Left lung (tissue), 4 donors: ENCODE measurements at regions not wholly inside any gene's neighbourhood (a gene's known extent, or its start where the extent isn't known, plus 50 kb on each side); places are given as distances from the start of the nearest gene placed in this dataset.

Experiments used
- ATAC-seq: fragments of 200-7000 bp; cut with Tn5 transposase; one replicate; pipeline ENCODE4 v1.9.1; 2020; ENCODE audit warnings: moderate library complexity
- DNase-seq, 4 donors: peaks; one replicate each; pipeline ENCODE4 v3.0.0-alpha.2; 2013 to 2020
- H3K27ac ChIP-seq, 2 donors: fragments of 200-600 bp; sonication (generic) in 1 of 2; one replicate each; pipeline versions ENCODE4 v1.5.0 to v1.8.0; 2020 to 2021
- H3K27me3 ChIP-seq, 2 donors: fragments of 200-600 bp; sonication (generic) in 1 of 2; one replicate each; pipeline versions ENCODE4 v1.5.0 to v1.8.0; 2020 to 2021
- H3K36me3 ChIP-seq, 2 donors: fragments of 200-600 bp; sonication (generic) in 1 of 2; one replicate each; pipeline versions ENCODE4 v1.5.0 to v1.8.0; 2020 to 2021
- H3K4me1 ChIP-seq, 2 donors: fragments of 200-600 bp; one replicate each; pipeline ENCODE4 v1.8.0; 2021
- H3K4me3 ChIP-seq, 2 donors: fragments of 200-600 bp; sonication (generic) in 1 of 2; one replicate each; pipeline versions ENCODE4 v1.5.0 to v1.8.0; 2020 to 2021; ENCODE audit warnings: mild to moderate bottlenecking in 1 of 2
- H3K9me3 ChIP-seq, 2 donors: fragments of 200-600 bp; sonication (generic) in 1 of 2; one replicate each; pipeline versions ENCODE4 v1.5.0 to v1.8.0; 2020 to 2021
- intact Hi-C, 2 donors: fragments of 100-400 bp; cut with DNase I; formaldehyde crosslinking; loops; one replicate each; pipeline versions ENCODE4 v1.11.2 to v1.14.2; 2022
- TF ChIP-seq, protein P1 (sequence below), 2 donors: fragments of 200-600 bp; sonication (generic) in 1 of 2; IDR thresholded peaks; one replicate each; pipeline versions ENCODE4 v1.5.0 to v1.8.0; 2021; ENCODE audit warnings: antibody characterized with exemption in 2 of 2
- donor health status: DM: no; HTN: yes; CAD: no.
- donor health status: DM: no; HTN: no; CAD: no.

DNA sequence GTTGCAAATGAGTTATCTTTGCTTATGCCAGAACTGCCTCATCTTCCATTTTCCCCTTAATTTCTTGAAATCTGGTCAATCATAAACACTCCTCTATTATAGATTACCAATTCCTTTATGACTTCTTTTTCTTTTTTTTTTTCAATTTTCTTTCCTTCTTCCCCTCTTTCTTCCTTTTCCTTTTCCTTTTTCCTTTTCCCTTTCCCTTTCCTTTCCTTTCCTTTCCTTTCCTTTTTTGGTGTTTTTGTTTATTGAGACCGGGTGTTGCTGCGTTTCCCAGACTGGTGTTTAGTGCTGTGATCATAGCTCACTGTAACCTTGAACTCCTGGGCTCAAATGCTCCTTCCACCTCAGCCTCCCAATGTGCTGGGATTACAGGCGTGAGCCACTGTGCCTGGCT lies 151.4 kb upstream of the FOXP2 start:
- TF ChIP-seq, protein P1, sequence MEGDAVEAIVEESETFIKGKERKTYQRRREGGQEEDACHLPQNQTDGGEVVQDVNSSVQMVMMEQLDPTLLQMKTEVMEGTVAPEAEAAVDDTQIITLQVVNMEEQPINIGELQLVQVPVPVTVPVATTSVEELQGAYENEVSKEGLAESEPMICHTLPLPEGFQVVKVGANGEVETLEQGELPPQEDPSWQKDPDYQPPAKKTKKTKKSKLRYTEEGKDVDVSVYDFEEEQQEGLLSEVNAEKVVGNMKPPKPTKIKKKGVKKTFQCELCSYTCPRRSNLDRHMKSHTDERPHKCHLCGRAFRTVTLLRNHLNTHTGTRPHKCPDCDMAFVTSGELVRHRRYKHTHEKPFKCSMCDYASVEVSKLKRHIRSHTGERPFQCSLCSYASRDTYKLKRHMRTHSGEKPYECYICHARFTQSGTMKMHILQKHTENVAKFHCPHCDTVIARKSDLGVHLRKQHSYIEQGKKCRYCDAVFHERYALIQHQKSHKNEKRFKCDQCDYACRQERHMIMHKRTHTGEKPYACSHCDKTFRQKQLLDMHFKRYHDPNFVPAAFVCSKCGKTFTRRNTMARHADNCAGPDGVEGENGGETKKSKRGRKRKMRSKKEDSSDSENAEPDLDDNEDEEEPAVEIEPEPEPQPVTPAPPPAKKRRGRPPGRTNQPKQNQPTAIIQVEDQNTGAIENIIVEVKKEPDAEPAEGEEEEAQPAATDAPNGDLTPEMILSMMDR (IDR thresholded peaks at IDR 0.05), result no peak
- Histone ChIP-seq H3K4me3 (no peak overlapping the region), H3K36me3 (no peaks in the 10 kb centered on the region), H3K4me1 (no peaks in the 10 kb centered on the region), H3K27me3 (no peaks in the 10 kb centered on the region), H3K9me3 (no peaks in the 10 kb centered on the region), H3K27ac (no peak overlapping the region)
- no peak for ATAC-seq
- no peak for DNase-seq
- intact Hi-C loops, result no loop called here

DNA sequence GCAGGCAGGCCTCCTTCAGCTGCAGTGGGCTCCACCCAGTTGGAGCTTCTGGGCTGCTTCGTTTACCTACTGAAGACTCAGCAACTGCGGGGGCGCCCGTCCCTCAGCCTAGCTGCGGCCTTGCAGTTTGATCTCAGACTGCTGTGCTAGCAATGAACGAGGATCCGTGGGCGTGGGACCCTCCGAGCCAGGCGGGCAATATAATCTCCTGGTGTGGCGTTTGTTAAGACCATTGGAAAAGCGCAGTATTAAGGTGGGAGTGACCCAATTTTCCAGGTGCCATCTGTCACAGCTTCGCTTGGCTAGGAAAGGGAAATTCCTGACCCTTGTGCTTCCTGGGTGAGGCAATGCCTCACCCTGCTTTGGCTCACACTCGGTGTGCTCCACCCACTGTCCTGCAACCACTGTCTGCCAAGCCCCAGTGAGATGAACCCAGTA lies 159.2 kb upstream of the FOXP2 start:
- Histone ChIP-seq H3K4me1 (no peaks in the 10 kb centered on the region), H3K27ac (no peak overlapping the region), H3K9me3 (peaks cover 0 to 16% of the 10 kb centered on the region in 2 donors), H3K36me3 (no peaks in the 10 kb centered on the region), H3K4me3 (no peak overlapping the region), H3K27me3 (no peaks in the 10 kb centered on the region)
- intact Hi-C loops, result no loop called here
- TF ChIP-seq, protein P1 (IDR thresholded peaks at IDR 0.05), result no peak
- DNase-seq (peak in 1 of 4 donors; percentile 44), ATAC-seq (no peak)

DNA sequence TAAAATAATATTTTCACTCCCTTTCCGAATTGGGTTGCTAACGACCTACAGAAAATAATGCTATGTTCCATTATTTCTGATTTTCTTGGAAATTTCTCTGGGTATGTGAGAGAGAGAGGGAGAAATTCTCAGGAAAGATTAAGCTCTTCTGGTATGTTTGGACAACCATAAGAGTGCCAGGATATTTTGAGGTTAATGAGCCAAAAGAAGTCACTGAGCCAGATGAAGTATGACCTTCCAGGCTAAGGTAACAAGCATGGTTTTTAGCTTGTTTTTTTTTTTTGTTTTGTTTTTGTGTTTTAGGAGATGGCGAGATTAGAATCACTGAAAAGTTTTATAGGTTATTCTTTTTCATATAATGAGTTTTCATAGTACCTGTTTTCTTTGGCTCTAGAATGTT lies 171.0 kb upstream of the FOXP2 start:
- no peaks in the 10 kb centered on the region for H3K27me3 ChIP-seq

DNA sequence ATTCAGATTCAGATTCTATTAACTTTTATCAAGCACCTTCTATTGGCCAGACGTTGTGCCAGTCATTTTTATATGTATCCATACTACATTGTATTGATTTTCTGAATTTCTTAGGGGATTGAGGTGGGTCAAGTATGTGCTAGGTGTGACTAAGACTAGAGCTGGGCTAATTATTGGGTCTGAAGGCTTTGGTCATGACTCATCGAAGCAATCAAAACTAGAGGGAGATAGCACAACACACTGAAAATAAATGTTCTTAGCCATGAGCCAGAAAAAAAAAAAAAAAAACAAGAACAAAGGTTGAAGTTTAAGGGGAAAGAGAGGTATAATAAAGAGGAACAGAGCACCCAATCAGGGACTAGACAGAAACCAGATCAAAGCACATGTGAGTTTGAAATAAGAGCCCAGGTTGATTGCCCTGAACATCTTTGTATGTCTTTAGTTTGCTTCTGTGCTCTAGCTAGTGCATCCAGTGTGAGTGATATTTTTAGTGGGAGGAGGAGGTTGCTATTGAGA lies 171.6 kb upstream of the FOXP2 start:
- no peaks in the 10 kb centered on the region for H3K27me3 ChIP-seq
- intact Hi-C loops, result no loop called here
- ATAC-seq (peak; percentile 14), DNase-seq (no peak)
- no peak overlapping the region for H3K27ac ChIP-seq
- H3K9me3 ChIP-seq, result no peaks in the 10 kb centered on the region
- H3K4me3 ChIP-seq, result no peak overlapping the region
- no peaks in the 10 kb centered on the region for H3K4me1 ChIP-seq
- no peaks in the 10 kb centered on the region for H3K36me3 ChIP-seq
- TF ChIP-seq, protein P1 (IDR thresholded peaks at IDR 0.05), result no peak

More for the DNA sequence above, 171.0 kb upstream of the FOXP2 start:
- ATAC-seq (no peak), DNase-seq (no peak)
- Histone ChIP-seq H3K4me1 (no peaks in the 10 kb centered on the region), H3K9me3 (no peaks in the 10 kb centered on the region), H3K27ac (no peak overlapping the region), H3K36me3 (no peaks in the 10 kb centered on the region), H3K4me3 (no peak overlapping the region)
- TF ChIP-seq, protein P1 (IDR thresholded peaks at IDR 0.05), result no peak
- intact Hi-C loops, result no loop called here

DNA sequence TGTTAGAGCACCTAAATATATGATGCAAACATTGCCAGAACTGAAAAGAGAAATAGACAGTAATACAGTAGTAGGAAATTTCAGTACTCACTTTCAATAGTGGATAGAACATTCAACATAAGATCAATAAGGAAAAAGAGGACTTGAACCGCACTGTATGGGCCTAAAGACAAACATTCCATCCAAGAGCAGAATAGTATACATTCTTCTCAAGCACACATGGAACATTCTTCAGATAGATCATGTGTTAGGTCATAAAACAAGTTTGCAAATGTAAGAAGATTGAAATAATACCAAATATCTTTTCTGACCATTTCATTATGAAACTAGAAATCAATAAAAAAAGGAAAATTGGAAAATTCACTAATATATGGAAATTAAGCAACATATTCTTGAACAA lies 185.4 kb upstream of the FOXP2 start:
- ATAC-seq (no peak), DNase-seq (no peak)
- TF ChIP-seq, protein P1 (IDR thresholded peaks at IDR 0.05), result no peak
- Histone ChIP-seq H3K4me3 (no peak overlapping the region), H3K27ac (no peak overlapping the region), H3K4me1 (no peaks in the 10 kb centered on the region), H3K36me3 (no peaks in the 10 kb centered on the region), H3K27me3 (no peaks in the 10 kb centered on the region), H3K9me3 (no peaks in the 10 kb centered on the region)
- intact Hi-C loops, result no loop called here
